ENCODE measurements at regions not wholly inside any gene's neighbourhood (a gene's known extent, or its start where the extent isn't known, plus 50 kb on each side); places are given as distances from the start of the nearest gene placed in this dataset.

- TF ChIP-seq, protein P1, sequence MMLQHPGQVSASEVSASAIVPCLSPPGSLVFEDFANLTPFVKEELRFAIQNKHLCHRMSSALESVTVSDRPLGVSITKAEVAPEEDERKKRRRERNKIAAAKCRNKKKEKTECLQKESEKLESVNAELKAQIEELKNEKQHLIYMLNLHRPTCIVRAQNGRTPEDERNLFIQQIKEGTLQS (IDR thresholded peaks at IDR 0.05; ENCODE audit: borderline replicate concordance, extremely low read depth, low read depth, low read length): no peak
- TF ChIP-seq CTCF (IDR thresholded peaks at IDR 0.05 in 2 of 3, conservative IDR thresholded peaks at IDR 0.05 in 1 of 3; ENCODE audit: control insufficient read depth in 2 of 3, extremely low read depth in 1 of 3, insufficient read depth in 1 of 3, low read depth in 3 of 3, low read length in 3 of 3): no peak
Measured at GRCh38 chr18:22623513-22623912, 205.8 kb upstream of the CTAGE1 start (continued).

DNA sequence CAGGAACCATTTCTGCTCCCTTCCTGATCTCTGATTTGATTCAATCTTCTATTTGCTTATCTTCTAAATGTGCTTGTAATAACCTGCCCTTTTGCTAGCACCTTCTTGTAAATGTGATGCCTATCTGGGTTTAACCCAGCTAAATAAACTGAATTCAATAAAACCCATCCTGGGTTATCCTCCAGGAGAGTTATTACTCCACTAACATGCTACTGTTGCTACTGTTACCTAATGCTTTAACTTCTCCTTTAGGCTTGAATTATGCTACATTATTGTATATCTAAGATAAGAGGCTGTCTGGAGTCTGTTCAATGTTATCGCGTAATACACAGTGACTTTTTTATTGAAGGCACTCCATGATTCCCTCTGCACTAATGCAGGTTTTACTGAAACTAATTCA, 206.5 kb upstream of the CTAGE1 start:
- H3K4me1 ChIP-seq (ENCODE audit: control insufficient read depth, insufficient read depth, low read length): no peaks in the 10 kb centered on the region
- POLR2A ChIA-PET: no interaction called here
- H3K4me2 ChIP-seq (ENCODE audit: control insufficient read depth, insufficient read depth): no peak overlapping the region
- H3K27ac ChIP-seq (ENCODE audit: control insufficient read depth, insufficient read depth): no peak overlapping the region
- CTCF ChIA-PET: no interaction called here
- ATAC-seq (no peak), DNase-seq (ENCODE audit: low read depth, low spot score) (no peak), FAIRE-seq (no peak)
- H3K79me2 ChIP-seq (ENCODE audit: control insufficient read depth, insufficient read depth, low read length): no peaks in the 10 kb centered on the region
- H3K27me3 ChIP-seq (replicated peaks in 1 of 2; ENCODE audit: control insufficient read depth in 2 of 2, insufficient read depth in 2 of 2, low read length in 1 of 2): no peaks in the 10 kb centered on the region
- WGBS (ENCODE audit: insufficient coverage, insufficient replicate concordance, low lambda C conversion rate, missing lambda C conversion rate): 92% methylated on average over 2 of the region's 2 CpGs
- intact Hi-C loops (cut with micrococcal nuclease; ENCODE audit: unreplicated experiment) (loop anchor here (10.0 kb wide), 1 partner anchor 119 kb away; no protein-coding TSS in a partner anchor), in situ Hi-C loops (cut with MboI) (loop anchor here (25.0 kb wide), 1 partner anchor 88 kb away; no protein-coding TSS in a partner anchor)
- H3K4me3 ChIP-seq: no peak overlapping the region
- SMC1A ChIA-PET (ENCODE audit: uncharacterized antibody, unreplicated experiment): no interaction called here
- H3K36me3 ChIP-seq (ENCODE audit: control insufficient read depth in 2 of 2, insufficient read depth in 2 of 2, low read length in 1 of 2): no peaks in the 10 kb centered on the region
- RAD21 ChIA-PET (ENCODE audit: unreplicated experiment): no interaction called here
- H3K9ac ChIP-seq (ENCODE audit: control insufficient read depth, insufficient read depth, low read length): no peak overlapping the region
- no peaks in the 10 kb centered on the region for H3K9me3 ChIP-seq (replicated peaks; ENCODE audit: control insufficient read depth, insufficient read depth, low read length)
- H2AFZ ChIP-seq (ENCODE audit: control insufficient read depth, low read depth, low read length): no peak overlapping the region
- no TSS peak for BruUV-seq (replicated peaks)
- no peaks in the 10 kb centered on the region for H4K20me1 ChIP-seq (ENCODE audit: control insufficient read depth, insufficient read depth)
- TF ChIP-seq, protein P2, sequence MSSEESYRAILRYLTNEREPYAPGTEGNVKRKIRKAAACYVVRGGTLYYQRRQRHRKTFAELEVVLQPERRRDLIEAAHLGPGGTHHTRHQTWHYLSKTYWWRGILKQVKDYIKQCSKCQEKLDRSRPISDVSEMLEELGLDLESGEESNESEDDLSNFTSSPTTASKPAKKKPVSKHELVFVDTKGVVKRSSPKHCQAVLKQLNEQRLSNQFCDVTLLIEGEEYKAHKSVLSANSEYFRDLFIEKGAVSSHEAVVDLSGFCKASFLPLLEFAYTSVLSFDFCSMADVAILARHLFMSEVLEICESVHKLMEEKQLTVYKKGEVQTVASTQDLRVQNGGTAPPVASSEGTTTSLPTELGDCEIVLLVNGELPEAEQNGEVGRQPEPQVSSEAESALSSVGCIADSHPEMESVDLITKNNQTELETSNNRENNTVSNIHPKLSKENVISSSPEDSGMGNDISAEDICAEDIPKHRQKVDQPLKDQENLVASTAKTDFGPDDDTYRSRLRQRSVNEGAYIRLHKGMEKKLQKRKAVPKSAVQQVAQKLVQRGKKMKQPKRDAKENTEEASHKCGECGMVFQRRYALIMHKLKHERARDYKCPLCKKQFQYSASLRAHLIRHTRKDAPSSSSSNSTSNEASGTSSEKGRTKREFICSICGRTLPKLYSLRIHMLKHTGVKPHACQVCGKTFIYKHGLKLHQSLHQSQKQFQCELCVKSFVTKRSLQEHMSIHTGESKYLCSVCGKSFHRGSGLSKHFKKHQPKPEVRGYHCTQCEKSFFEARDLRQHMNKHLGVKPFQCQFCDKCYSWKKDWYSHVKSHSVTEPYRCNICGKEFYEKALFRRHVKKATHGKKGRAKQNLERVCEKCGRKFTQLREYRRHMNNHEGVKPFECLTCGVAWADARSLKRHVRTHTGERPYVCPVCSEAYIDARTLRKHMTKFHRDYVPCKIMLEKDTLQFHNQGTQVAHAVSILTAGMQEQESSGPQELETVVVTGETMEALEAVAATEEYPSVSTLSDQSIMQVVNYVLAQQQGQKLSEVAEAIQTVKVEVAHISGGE (CRISPR knock-in tag; IDR thresholded peaks at IDR 0.05): no peak
- TF ChIP-seq HDGF (IDR thresholded peaks at IDR 0.05) (no peak), KAT2A (conservative IDR thresholded peaks at IDR 0.05; ENCODE audit: control insufficient read depth, low read depth, low read length) (no peak), ZNF274 (IDR thresholded peaks at IDR 0.05; ENCODE audit: insufficient read depth, insufficient read length) (no peak), CTCF (IDR thresholded peaks at IDR 0.05 in 2 of 3, conservative IDR thresholded peaks at IDR 0.05 in 1 of 3; ENCODE audit: control insufficient read depth in 2 of 3, extremely low read depth in 1 of 3, insufficient read depth in 1 of 3, low read depth in 3 of 3, low read length in 3 of 3) (no peak), EZH2 (IDR thresholded peaks at IDR 0.05; ENCODE audit: borderline replicate concordance, control insufficient read depth, low read depth, low read length) (no peak), PAX8 (IDR thresholded peaks at IDR 0.05) (no peak)
- TF ChIP-seq, protein P3, sequence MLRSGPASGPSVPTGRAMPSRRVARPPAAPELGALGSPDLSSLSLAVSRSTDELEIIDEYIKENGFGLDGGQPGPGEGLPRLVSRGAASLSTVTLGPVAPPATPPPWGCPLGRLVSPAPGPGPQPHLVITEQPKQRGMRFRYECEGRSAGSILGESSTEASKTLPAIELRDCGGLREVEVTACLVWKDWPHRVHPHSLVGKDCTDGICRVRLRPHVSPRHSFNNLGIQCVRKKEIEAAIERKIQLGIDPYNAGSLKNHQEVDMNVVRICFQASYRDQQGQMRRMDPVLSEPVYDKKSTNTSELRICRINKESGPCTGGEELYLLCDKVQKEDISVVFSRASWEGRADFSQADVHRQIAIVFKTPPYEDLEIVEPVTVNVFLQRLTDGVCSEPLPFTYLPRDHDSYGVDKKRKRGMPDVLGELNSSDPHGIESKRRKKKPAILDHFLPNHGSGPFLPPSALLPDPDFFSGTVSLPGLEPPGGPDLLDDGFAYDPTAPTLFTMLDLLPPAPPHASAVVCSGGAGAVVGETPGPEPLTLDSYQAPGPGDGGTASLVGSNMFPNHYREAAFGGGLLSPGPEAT (IDR thresholded peaks at IDR 0.05; ENCODE audit: low read depth): no peak

Data from GM12878 (cell line).